ENCODE measurements at regions not wholly inside any gene's neighbourhood (a gene's known extent, or its start where the extent isn't known, plus 50 kb on each side); places are given as distances from the start of the nearest gene placed in this dataset.
"Not testable (repeated sequence)": the region's sequence is repeated elsewhere in the genome, so short reads cannot be mapped to it uniquely, and the experiment has no call there.

DNA sequence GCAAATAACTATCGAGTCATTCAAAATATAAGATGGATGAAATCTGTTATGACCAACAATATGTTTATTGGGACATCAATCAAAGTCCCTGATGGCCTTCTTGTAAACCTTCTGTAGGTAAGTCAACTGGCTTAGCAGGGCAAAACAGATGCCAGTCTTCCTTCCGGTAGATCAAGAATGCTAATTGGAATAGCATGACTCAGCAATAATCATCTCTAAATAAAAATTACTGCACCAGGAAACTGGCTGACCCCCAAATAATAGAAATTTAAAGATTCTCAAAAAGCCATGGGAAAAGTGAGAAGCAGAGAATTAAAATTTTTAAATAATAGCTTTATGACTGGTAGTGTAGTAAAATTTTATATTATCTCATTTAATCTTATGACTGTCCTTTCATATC, 1005.4 kb downstream of the OLFM4 start:
- TF ChIP-seq, protein P1, sequence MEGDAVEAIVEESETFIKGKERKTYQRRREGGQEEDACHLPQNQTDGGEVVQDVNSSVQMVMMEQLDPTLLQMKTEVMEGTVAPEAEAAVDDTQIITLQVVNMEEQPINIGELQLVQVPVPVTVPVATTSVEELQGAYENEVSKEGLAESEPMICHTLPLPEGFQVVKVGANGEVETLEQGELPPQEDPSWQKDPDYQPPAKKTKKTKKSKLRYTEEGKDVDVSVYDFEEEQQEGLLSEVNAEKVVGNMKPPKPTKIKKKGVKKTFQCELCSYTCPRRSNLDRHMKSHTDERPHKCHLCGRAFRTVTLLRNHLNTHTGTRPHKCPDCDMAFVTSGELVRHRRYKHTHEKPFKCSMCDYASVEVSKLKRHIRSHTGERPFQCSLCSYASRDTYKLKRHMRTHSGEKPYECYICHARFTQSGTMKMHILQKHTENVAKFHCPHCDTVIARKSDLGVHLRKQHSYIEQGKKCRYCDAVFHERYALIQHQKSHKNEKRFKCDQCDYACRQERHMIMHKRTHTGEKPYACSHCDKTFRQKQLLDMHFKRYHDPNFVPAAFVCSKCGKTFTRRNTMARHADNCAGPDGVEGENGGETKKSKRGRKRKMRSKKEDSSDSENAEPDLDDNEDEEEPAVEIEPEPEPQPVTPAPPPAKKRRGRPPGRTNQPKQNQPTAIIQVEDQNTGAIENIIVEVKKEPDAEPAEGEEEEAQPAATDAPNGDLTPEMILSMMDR (IDR thresholded peaks at IDR 0.05; ENCODE audit: low read depth, low read length), result no peak
- Histone ChIP-seq H3K36me3 (no peaks in the 10 kb centered on the region), H3K27ac (no peak overlapping the region), H3K4me3 (ENCODE audit: low read depth, low read length) (no peak overlapping the region), H3K27me3 (ENCODE audit: insufficient read depth, low read depth, severe bottlenecking) (no peaks in the 10 kb centered on the region), H3K9me3 (ENCODE audit: severe bottlenecking) (no peaks in the 10 kb centered on the region)
- no peak for DNase-seq

DNA sequence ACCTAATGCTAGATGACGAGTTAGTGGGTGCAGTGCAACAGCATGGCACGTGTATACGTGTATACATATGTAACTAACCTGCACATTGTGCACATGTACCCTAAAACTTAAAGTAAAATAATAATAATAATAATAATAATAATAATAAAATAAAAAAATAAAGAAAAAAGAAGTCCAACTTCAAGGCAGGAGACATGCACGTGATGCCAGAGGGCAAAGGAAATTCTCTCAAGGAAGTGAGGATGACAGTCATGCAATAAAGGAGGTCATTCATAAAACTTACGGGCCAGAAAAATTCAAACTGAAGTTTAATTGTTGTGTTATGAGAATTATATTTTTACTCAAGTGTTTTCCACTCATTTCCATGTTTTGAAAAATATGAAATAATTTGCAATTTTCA, 1028.8 kb downstream of the OLFM4 start:
- H3K4me3 ChIP-seq (ENCODE audit: low read depth, low read length); H3K27ac ChIP-seq; H3K27me3 ChIP-seq (ENCODE audit: insufficient read depth, low read depth, severe bottlenecking); H3K36me3 ChIP-seq; H3K9me3 ChIP-seq (ENCODE audit: severe bottlenecking); DNase-seq: not testable (repeated sequence)

DNA sequence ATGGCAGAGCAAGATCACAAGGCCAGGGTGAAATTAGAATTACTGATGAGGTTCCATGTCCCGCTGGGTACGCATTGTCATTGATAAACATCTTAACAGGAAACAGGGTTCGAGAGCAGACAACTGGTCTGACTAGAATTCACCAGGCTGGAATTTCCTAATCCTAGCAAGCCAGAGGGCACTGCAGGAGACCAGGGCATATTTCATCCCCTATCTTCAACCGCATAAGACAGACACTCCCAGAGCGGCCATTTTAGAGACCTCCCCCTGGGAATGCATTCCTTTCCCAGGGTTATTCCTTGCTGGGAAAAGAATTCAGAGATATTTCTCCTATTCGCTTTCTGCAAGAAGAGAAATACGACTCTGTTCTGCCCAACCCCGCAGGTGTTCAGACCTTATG, 1041.3 kb downstream of the OLFM4 start:
- H3K4me3 ChIP-seq (ENCODE audit: low read depth, low read length); H3K27ac ChIP-seq; H3K36me3 ChIP-seq; H3K27me3 ChIP-seq (ENCODE audit: insufficient read depth, low read depth, severe bottlenecking); H3K9me3 ChIP-seq (ENCODE audit: severe bottlenecking); DNase-seq: not testable (repeated sequence)

DNA sequence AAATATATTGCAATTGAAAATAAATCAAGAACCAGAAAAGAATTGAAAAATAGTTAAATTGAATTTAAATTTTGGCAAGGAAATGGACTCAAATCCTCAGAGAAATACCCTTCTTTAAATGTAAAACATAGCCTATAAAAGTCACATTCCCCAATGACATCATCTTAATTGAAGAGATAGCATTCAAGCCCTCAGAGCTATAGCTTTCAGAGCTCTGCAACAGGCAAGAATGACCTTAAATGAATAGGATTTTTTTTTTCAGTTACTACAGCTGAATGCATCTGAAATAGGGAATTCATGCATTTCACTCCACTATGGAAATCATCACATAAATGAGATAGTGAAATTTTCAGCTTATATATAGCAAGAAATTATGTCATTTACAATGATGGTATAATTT, 1049.0 kb downstream of the OLFM4 start:
- TF ChIP-seq, protein P1 (IDR thresholded peaks at IDR 0.05; ENCODE audit: low read depth, low read length), result no peak
- H3K27ac ChIP-seq, result no peak overlapping the region

DNA sequence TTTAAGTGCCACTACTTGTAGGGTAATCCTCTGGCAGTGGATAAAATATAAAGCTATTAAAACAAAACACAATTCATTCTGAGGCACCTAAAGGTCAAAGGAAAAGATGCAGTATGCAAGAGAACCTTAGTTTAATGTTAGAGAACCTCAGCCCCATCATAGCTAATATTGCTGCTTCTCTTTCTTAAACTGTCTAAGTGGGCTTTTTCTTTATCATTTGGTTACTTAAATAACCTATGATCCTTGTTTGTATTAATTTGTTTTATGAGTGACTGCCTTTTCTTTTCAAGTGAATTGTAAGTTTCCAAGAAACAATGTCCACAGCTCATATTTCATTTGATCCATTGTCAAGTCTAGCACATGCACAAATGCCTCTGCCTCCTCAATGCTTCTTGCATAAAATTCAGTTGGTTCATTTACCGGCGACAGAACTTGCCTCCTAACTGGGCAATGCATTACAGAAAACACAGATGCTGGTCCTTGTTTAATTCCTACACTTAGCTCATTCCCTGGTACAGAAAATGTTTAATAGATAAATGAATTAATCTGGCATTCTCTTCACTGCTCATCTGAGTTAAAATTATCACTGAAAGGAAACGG, 1049.8 kb downstream of the OLFM4 start:
- no peak for DNase-seq
- H3K36me3 ChIP-seq, result no peaks in the 10 kb centered on the region
- no peak overlapping the region for H3K27ac ChIP-seq
- H3K9me3 ChIP-seq (ENCODE audit: severe bottlenecking), result no peaks in the 10 kb centered on the region
- H3K27me3 ChIP-seq (ENCODE audit: insufficient read depth, low read depth, severe bottlenecking), result no peaks in the 10 kb centered on the region
- H3K4me3 ChIP-seq (ENCODE audit: low read depth, low read length), result no peak overlapping the region
- TF ChIP-seq, protein P1 (IDR thresholded peaks at IDR 0.05; ENCODE audit: low read depth, low read length), result no peak

More for the DNA sequence above, 1049.0 kb downstream of the OLFM4 start:
- DNase-seq, result no peak
- H3K36me3 ChIP-seq, result no peaks in the 10 kb centered on the region
- no peaks in the 10 kb centered on the region for H3K27me3 ChIP-seq (ENCODE audit: insufficient read depth, low read depth, severe bottlenecking)
- no peak overlapping the region for H3K4me3 ChIP-seq (ENCODE audit: low read depth, low read length)
- no peaks in the 10 kb centered on the region for H3K9me3 ChIP-seq (ENCODE audit: severe bottlenecking)

DNA sequence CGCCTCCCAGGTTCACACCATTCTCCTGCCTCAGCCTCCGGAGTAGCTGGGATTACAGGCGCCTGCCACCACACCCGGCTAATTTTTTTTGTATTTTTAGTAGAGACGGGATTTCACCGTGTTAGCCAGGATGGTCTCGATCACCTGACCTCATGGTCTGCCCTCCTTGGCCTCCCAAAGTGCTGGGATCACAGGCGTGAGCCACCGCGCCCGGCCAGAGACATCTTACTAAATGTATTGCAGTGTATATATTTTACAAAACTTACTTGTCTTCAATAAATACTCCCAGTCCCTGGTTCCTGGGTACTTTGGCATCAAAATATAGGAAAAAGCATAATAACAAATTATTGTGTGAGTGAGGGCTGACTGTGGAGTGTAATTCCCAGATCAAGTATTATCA, 1053.7 kb downstream of the OLFM4 start:
- not testable (repeated sequence) for H3K9me3 ChIP-seq (ENCODE audit: severe bottlenecking); H3K4me3 ChIP-seq (ENCODE audit: low read depth, low read length); H3K36me3 ChIP-seq; DNase-seq; H3K27me3 ChIP-seq (ENCODE audit: insufficient read depth, low read depth, severe bottlenecking); H3K27ac ChIP-seq

DNA sequence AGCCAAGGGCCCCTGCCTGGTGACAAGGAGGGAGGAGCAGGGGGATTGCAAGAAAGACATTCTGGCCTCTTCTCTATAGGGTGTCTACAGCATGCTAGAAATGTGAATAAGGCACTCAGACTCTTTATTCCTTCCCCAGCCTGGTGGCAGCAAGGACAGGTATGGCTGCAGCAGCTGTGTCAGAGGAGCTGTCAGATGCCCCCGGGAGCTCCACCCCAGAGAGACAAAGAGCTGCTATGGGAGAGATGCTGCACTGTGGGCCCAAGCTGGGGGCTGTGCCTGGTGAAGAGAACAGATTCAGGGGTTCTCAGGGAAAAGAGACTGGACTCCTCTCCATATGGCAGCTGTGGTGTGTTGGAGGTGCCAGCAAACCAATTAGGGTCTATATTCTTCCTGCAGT, 1063.3 kb downstream of the OLFM4 start:
- no peak for DNase-seq
- no peak overlapping the region for H3K27ac ChIP-seq
- H3K4me3 ChIP-seq (ENCODE audit: low read depth, low read length), result no peak overlapping the region
- H3K27me3 ChIP-seq (ENCODE audit: insufficient read depth, low read depth, severe bottlenecking), result no peaks in the 10 kb centered on the region
- no peaks in the 10 kb centered on the region for H3K36me3 ChIP-seq
- TF ChIP-seq, protein P1 (IDR thresholded peaks at IDR 0.05; ENCODE audit: low read depth, low read length), result no peak
- H3K9me3 ChIP-seq (ENCODE audit: severe bottlenecking), result no peaks in the 10 kb centered on the region
